Thoracic aorta (tissue), 2 donors: ENCODE measurements at regions not wholly inside any gene's neighbourhood (a gene's known extent, or its start where the extent isn't known, plus 50 kb on each side); places are given as distances from the start of the nearest gene placed in this dataset.

Source experiments
- ATAC-seq: fragments of 150-250 bp; one replicate; pipeline ENCODE4 v1.8.0; 2017; ENCODE audit warnings: low read depth; ENCODE audit not compliant: insufficient number of reproducible peaks, low FRiP score
- DNase-seq: peaks from one replicate; pipeline ENCODE4 v3.0.0-alpha.2; 2020; ENCODE audit warnings: low spot score
- H3K27ac ChIP-seq, 2 donors: fragments of 200-600 bp; sonication (generic); 1 replicate in 1 of 2; 2 replicates in 1 of 2; pipeline ENCODE4 v1.5.1; 2016; ENCODE audit warnings: mild to moderate bottlenecking in 2 of 2, moderate library complexity in 2 of 2
- H3K27me3 ChIP-seq: fragments of 200-600 bp; sonication (generic); replicated peaks from 2 replicates; pipeline ENCODE4 v1.6.0; 2016; ENCODE audit warnings: mild to moderate bottlenecking; ENCODE audit not compliant: insufficient read depth
- H3K36me3 ChIP-seq: fragments of 200-600 bp; sonication (generic); one replicate; pipeline ENCODE4 v1.5.1; 2016
- H3K4me1 ChIP-seq, 2 donors: fragments of 200-600 bp; sonication (generic); 1 replicate in 1 of 2; 2 replicates in 1 of 2; pipeline versions ENCODE4 v1.5.1 to v1.6.0; 2016; ENCODE audit warnings: low read depth in 2 of 2, mild to moderate bottlenecking in 1 of 2; ENCODE audit not compliant: control insufficient read depth in 1 of 2
- H3K4me3 ChIP-seq: fragments of 200-600 bp; sonication (generic); 2 replicates; pipeline ENCODE4 v1.5.1; 2016; ENCODE audit warnings: mild to moderate bottlenecking
- H3K9me3 ChIP-seq: fragments of 200-600 bp; sonication (generic); 2 replicates; pipeline ENCODE4 v1.5.1; 2016
- CTCF ChIP-seq: fragments of 200-600 bp; sonication (generic); IDR thresholded peaks from one replicate; pipeline ENCODE4 v1.5.1; 2019; ENCODE audit warnings: antibody characterized with exemption

GRCh38 chr6:134379076-134379475 lies 61.2 kb upstream of the SGK1 start:
- H3K4me3 ChIP-seq: no peak overlapping the region
- ATAC-seq (no peak), DNase-seq (no peak)
- no peaks in the 10 kb centered on the region for H3K36me3 ChIP-seq
- no peak for TF ChIP-seq CTCF
- no peaks in the 10 kb centered on the region for H3K9me3 ChIP-seq
- no peak overlapping the region for H3K27ac ChIP-seq
- H3K4me1 ChIP-seq: peaks cover 11 to 17% of the 10 kb centered on the region in 2 donors
- H3K27me3 ChIP-seq: no peaks in the 10 kb centered on the region

- DNase-seq (no peak), ATAC-seq (no peak)
- Histone ChIP-seq H3K27me3 (no peaks in the 10 kb centered on the region), H3K4me3 (no peak overlapping the region), H3K27ac (no peak overlapping the region), H3K4me1 (peaks cover 16 to 22% of the 10 kb centered on the region in 2 donors), H3K9me3 (no peaks in the 10 kb centered on the region), H3K36me3 (no peaks in the 10 kb centered on the region)
- TF ChIP-seq CTCF: no peak
Observed at GRCh38 chr6:134378426-134378825, 60.5 kb upstream of the SGK1 start.

- no peak for TF ChIP-seq CTCF
- no peak for ATAC-seq
- peaks cover 22 to 37% of the 10 kb centered on the region in 2 donors for H3K4me1 ChIP-seq
- H3K4me3 ChIP-seq: no peak overlapping the region
- H3K27ac ChIP-seq: no peak overlapping the region
- no peaks in the 10 kb centered on the region for H3K9me3 ChIP-seq
- no peaks in the 10 kb centered on the region for H3K27me3 ChIP-seq
- DNase-seq: no peak
- no peaks in the 10 kb centered on the region for H3K36me3 ChIP-seq
Observed at GRCh38 chr6:134376785-134377184, 58.9 kb upstream of the SGK1 start.

- no peak for ATAC-seq
- Histone ChIP-seq H3K27me3 (no peaks in the 10 kb centered on the region), H3K4me1 (peaks cover 20 to 39% of the 10 kb centered on the region in 2 donors), H3K36me3 (no peaks in the 10 kb centered on the region), H3K9me3 (no peaks in the 10 kb centered on the region), H3K27ac (peak overlapping the region in 1 of 2 donors; percentile 73), H3K4me3 (no peak overlapping the region)
- no peak for TF ChIP-seq CTCF
- DNase-seq: no peak
Observed at GRCh38 chr6:134375220-134375580, 57.3 kb upstream of the SGK1 start.

GRCh38 chr6:134374491-134375219 lies 56.7 kb upstream of the SGK1 start:
- peak overlapping the region; percentile 25 to 73 for H3K27ac ChIP-seq
- no peaks in the 10 kb centered on the region for H3K9me3 ChIP-seq
- DNase-seq (peak; percentile 3), ATAC-seq (peak; percentile 27)
- no peaks in the 10 kb centered on the region for H3K36me3 ChIP-seq
- H3K4me3 ChIP-seq: no peak overlapping the region
- no peak for TF ChIP-seq CTCF
- H3K4me1 ChIP-seq: peaks cover 20 to 39% of the 10 kb centered on the region in 2 donors
- no peaks in the 10 kb centered on the region for H3K27me3 ChIP-seq
